GM12878 (cell line): ENCODE measurements at regions not wholly inside any gene's neighbourhood (a gene's known extent, or its start where the extent isn't known, plus 50 kb on each side); places are given as distances from the start of the nearest gene placed in this dataset.
"Not testable (repeated sequence)": the region's sequence is repeated elsewhere in the genome, so short reads cannot be mapped to it uniquely, and the experiment has no call there.

ENCODE experiments used
- ATAC-seq: fragments of 200-7000 bp; cut with Tn5 transposase; 3 replicates; pipeline ENCODE4 v1.9.1; 2020; ENCODE audit warnings: mild to moderate bottlenecking, moderate library complexity
- BruUV-seq: library from RNA; stranded (reverse); fragments of 400-500 nt; replicated peaks from 2 replicates; lab custom pipeline; 2021; lab: Mats Ljungman, UMichigan
- CTCF ChIA-PET: fragments of 300-600 bp; sonication (Branson Sonifier 250); formaldehyde crosslinking; extraction: SDS; loops from one replicate; lab custom pipeline; 2021; ENCODE audit warnings: inconsistent platforms; lab: Yijun Ruan, JAX
- POLR2A ChIA-PET: fragments of 350-600 bp; formaldehyde crosslinking; extraction: SDS; loops from one replicate; lab custom pipeline; 2021; ENCODE audit warnings: inconsistent platforms; lab: Charles Lee
- RAD21 ChIA-PET: fragments of 300-600 bp; sonication (Branson Sonifier 250); formaldehyde crosslinking; loops from one replicate; lab custom pipeline; 2023; ENCODE audit warnings: antibody characterized with exemption; ENCODE audit not compliant: unreplicated experiment; lab: Charles Lee
- SMC1A ChIA-PET: fragments of 300-600 bp; sonication (Branson Sonifier 250); formaldehyde crosslinking; loops from one replicate; lab custom pipeline; 2023; ENCODE audit not compliant: unreplicated experiment, uncharacterized antibody; lab: Charles Lee
- DNase-seq: peaks from one replicate; pipeline ENCODE4 v3.0.0-alpha.2; 2011; ENCODE audit warnings: low read depth, low spot score
- FAIRE-seq: peaks from 3 replicates; lab custom pipeline; 2011; peaks lifted over from hg19 to GRCh38; lab: Jason Lieb, UNC
- H2AFZ ChIP-seq: 2 replicates; pipeline ENCODE4 v1.6.0; 2011; ENCODE audit warnings: low read depth, low read length, control low read depth; ENCODE audit not compliant: control insufficient read depth
- H3K27ac ChIP-seq: 2 replicates; pipeline ENCODE4 v1.5.1; 2011; ENCODE audit warnings: control low read depth; ENCODE audit not compliant: control insufficient read depth, insufficient read depth
- H3K27me3 ChIP-seq, 2 experiments: replicated peaks in 1 of 2; 2 replicates each; pipeline versions ENCODE4 v1.6.0 to v1.6.1; 2011; ENCODE audit warnings: low read length in 1 of 2; ENCODE audit not compliant: control insufficient read depth in 2 of 2, insufficient read depth in 2 of 2
- H3K36me3 ChIP-seq, 2 experiments: 2 replicates each; pipeline ENCODE4 v1.5.1; 2011; ENCODE audit warnings: low read length in 1 of 2; ENCODE audit not compliant: control insufficient read depth in 2 of 2, insufficient read depth in 2 of 2
- H3K4me1 ChIP-seq: 2 replicates; pipeline ENCODE4 v1.6.1; 2011; ENCODE audit warnings: mild to moderate bottlenecking, low read length, moderate library complexity, mixed read lengths; ENCODE audit not compliant: control insufficient read depth, insufficient read depth
- H3K4me2 ChIP-seq: 2 replicates; pipeline ENCODE4 v1.6.0; 2011; ENCODE audit warnings: control low read depth; ENCODE audit not compliant: control insufficient read depth, insufficient read depth
- H3K4me3 ChIP-seq: fragments of 200-600 bp; sonication (generic); 2 replicates; pipeline ENCODE4 v1.5.1; 2016
- H3K79me2 ChIP-seq: 2 replicates; pipeline ENCODE4 v1.6.0; 2011; ENCODE audit warnings: low read length; ENCODE audit not compliant: control insufficient read depth, insufficient read depth
- H3K9ac ChIP-seq: 2 replicates; pipeline ENCODE4 v1.8.0; 2011; ENCODE audit warnings: low read length, control low read depth, mixed read lengths; ENCODE audit not compliant: control insufficient read depth, insufficient read depth
- H3K9me3 ChIP-seq: replicated peaks from 3 replicates; pipeline ENCODE4 v1.5.1; 2011; ENCODE audit warnings: mild to moderate bottlenecking, low read length; ENCODE audit not compliant: control insufficient read depth, insufficient read depth
- H4K20me1 ChIP-seq: 2 replicates; pipeline ENCODE4 v1.6.0; 2011; ENCODE audit not compliant: control insufficient read depth, insufficient read depth
- WGBS: methylation state at CpG from one replicate; pipeline ENCODE4 v1.1.6; 2016; ENCODE audit warnings: low lambda C conversion rate; ENCODE audit not compliant: insufficient replicate concordance, insufficient coverage; ENCODE audit errors: missing lambda C conversion rate; 5-methylcytosine and 5-hydroxymethylcytosine counted together
- in situ Hi-C: fragments of 300-500 bp; cut with MboI; formaldehyde crosslinking; loops from 9 replicates; pipeline ENCODE4 v1.14.3; 2018; ENCODE audit warnings: mixed read lengths
- intact Hi-C: fragments of 100-400 bp; cut with micrococcal nuclease; formaldehyde crosslinking; loops from one replicate; pipeline ENCODE4 v1.14.2; 2022; ENCODE audit not compliant: unreplicated experiment

GRCh38 chr2:111472844-111473403 is 352.2 kb downstream of the BCL2L11 start:
- H3K79me2 ChIP-seq, POLR2A ChIA-PET, DNase-seq, H3K4me3 ChIP-seq, H3K27me3 ChIP-seq, H3K36me3 ChIP-seq, BruUV-seq, H3K9ac ChIP-seq, H3K9me3 ChIP-seq, intact Hi-C loops, H4K20me1 ChIP-seq, H3K4me1 ChIP-seq, SMC1A ChIA-PET, H2AFZ ChIP-seq, H3K27ac ChIP-seq, FAIRE-seq, in situ Hi-C loops, RAD21 ChIA-PET, H3K4me2 ChIP-seq, ATAC-seq, CTCF ChIA-PET: not testable (repeated sequence)
- 53% methylated on average over 7 of the region's 7 CpGs for WGBS

- H3K4me2 ChIP-seq, POLR2A ChIA-PET, RAD21 ChIA-PET: not testable (repeated sequence)
These were observed 352.8 kb downstream of the BCL2L11 start for GRCh38 chr2:111473522-111473921.

DNA sequence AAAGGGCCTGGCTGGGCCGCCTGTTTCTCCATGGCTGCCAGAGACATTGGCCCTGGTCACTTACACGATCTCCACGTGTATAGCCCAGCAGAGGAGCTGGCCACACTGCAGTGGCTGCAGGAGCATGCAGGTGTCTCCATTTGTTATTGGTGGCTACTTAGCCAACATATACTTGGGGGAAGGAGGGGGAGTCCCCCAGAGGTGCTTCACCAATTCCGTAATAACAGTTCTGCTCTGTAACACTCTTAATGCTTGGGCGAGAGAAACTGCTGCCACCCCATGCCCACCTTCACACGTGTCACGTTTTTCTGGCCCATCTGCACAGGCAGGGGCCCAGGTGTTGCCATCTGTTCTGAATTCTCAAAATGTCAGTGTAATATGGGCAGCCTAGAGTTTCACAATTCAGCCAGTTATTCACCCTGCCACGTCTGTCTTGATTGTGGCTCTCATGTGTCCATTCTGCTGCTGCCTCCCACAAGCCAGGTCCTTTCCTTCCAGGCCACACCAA is 353.5 kb downstream of the BCL2L11 start:
- SMC1A ChIA-PET, ATAC-seq, H3K4me3 ChIP-seq, intact Hi-C loops, H3K4me2 ChIP-seq, BruUV-seq, POLR2A ChIA-PET, FAIRE-seq, DNase-seq, H3K27me3 ChIP-seq, H3K9me3 ChIP-seq, H3K27ac ChIP-seq, H3K4me1 ChIP-seq, H3K9ac ChIP-seq, in situ Hi-C loops, H2AFZ ChIP-seq, H3K36me3 ChIP-seq, CTCF ChIA-PET, H4K20me1 ChIP-seq, H3K79me2 ChIP-seq, RAD21 ChIA-PET: not testable (repeated sequence)
- 57% methylated on average over 8 of the region's 8 CpGs for WGBS

More at GRCh38 chr2:111473522-111473921, 352.8 kb downstream of the BCL2L11 start:
- H3K79me2 ChIP-seq, BruUV-seq, H3K4me3 ChIP-seq, H3K27ac ChIP-seq, H2AFZ ChIP-seq, H3K9me3 ChIP-seq, H3K27me3 ChIP-seq, H3K36me3 ChIP-seq, CTCF ChIA-PET, H3K9ac ChIP-seq, SMC1A ChIA-PET, DNase-seq, H4K20me1 ChIP-seq, H3K4me1 ChIP-seq, in situ Hi-C loops, intact Hi-C loops: not testable (repeated sequence)
- 33% methylated on average over 2 of the region's 3 CpGs for WGBS
- peak; percentile 72 for ATAC-seq
- peak; percentile 59 for FAIRE-seq

DNA sequence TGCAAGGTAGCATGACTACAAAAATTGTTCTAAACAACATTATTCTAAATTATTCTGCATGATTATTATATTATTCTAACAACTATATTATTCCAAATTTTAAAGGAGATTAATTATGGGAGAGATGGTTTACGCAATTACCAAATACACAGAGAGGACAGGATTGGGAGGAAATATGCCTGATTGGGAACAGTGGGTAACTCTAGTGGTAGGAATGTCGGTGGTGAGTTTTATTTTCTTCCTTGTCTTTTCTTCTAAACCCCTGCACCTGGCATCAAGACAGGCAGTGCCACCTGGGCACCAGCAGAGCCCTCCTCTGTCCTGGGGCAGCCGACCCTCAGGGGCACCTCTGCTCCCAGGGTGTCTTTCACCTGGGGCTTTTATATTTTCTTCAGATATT is 357.6 kb downstream of the BCL2L11 start:
- H3K4me1 ChIP-seq, H3K36me3 ChIP-seq, H3K27ac ChIP-seq, H3K27me3 ChIP-seq, SMC1A ChIA-PET, ATAC-seq, FAIRE-seq, DNase-seq, BruUV-seq, H3K9ac ChIP-seq, RAD21 ChIA-PET, H2AFZ ChIP-seq, H4K20me1 ChIP-seq, intact Hi-C loops, H3K79me2 ChIP-seq, H3K4me3 ChIP-seq, CTCF ChIA-PET, POLR2A ChIA-PET, H3K9me3 ChIP-seq, H3K4me2 ChIP-seq: not testable (repeated sequence)
- in situ Hi-C loops, result loop anchor here (25.0 kb wide), 1 partner anchor 234 kb away; no protein-coding TSS in a partner anchor
- WGBS, result 56% methylated on average over 2 of the region's 3 CpGs
